ENCODE measurements at regions not wholly inside any gene's neighbourhood (a gene's known extent, or its start where the extent isn't known, plus 50 kb on each side); places are given as distances from the start of the nearest gene placed in this dataset.

- no peaks in the 10 kb centered on the region for H3K36me3 ChIP-seq (replicated peaks; ENCODE audit: insufficient read depth, low read depth)
- no peaks in the 10 kb centered on the region for H3K9me3 ChIP-seq (ENCODE audit: low read depth)
- H4K20me1 ChIP-seq (ENCODE audit: insufficient read depth, poor library complexity, severe bottlenecking), result peaks cover 11% of the 10 kb centered on the region
- 95% methylated on average over 2 of the region's 2 CpGs for WGBS (ENCODE audit: low lambda C conversion rate, missing lambda C conversion rate)
- no peaks in the 10 kb centered on the region for H3K9me2 ChIP-seq (replicated peaks; ENCODE audit: insufficient read depth)
- H3K4me3 ChIP-seq, result no peak overlapping the region
- H3K79me2 ChIP-seq, result peaks cover 82% of the 10 kb centered on the region
- no peak overlapping the region for H3K4me2 ChIP-seq
- no peak for DNase-seq (ENCODE audit: low spot score)
- no peaks in the 10 kb centered on the region for H3K4me1 ChIP-seq (ENCODE audit: insufficient read depth)
- H3K27ac ChIP-seq, result no peak overlapping the region
- TF ChIP-seq, protein P1, sequence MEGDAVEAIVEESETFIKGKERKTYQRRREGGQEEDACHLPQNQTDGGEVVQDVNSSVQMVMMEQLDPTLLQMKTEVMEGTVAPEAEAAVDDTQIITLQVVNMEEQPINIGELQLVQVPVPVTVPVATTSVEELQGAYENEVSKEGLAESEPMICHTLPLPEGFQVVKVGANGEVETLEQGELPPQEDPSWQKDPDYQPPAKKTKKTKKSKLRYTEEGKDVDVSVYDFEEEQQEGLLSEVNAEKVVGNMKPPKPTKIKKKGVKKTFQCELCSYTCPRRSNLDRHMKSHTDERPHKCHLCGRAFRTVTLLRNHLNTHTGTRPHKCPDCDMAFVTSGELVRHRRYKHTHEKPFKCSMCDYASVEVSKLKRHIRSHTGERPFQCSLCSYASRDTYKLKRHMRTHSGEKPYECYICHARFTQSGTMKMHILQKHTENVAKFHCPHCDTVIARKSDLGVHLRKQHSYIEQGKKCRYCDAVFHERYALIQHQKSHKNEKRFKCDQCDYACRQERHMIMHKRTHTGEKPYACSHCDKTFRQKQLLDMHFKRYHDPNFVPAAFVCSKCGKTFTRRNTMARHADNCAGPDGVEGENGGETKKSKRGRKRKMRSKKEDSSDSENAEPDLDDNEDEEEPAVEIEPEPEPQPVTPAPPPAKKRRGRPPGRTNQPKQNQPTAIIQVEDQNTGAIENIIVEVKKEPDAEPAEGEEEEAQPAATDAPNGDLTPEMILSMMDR (IDR thresholded peaks at IDR 0.05; ENCODE audit: poor library complexity), result peak; percentile 21
- TF ChIP-seq EZH2phosphoT487 (IDR thresholded peaks at IDR 0.05; ENCODE audit: low read depth, severe bottlenecking, unreplicated experiment), result no peak
- H2AFZ ChIP-seq, result no peak overlapping the region
- no peaks in the 10 kb centered on the region for H3K27me3 ChIP-seq
Observed at GRCh38 chr1:39136638-39137037, 67.9 kb upstream of the MACF1 start.

GRCh38 chr1:39139723-39140360 lies 64.7 kb upstream of the MACF1 start:
- no peaks in the 10 kb centered on the region for H3K9me2 ChIP-seq (replicated peaks; ENCODE audit: insufficient read depth)
- no peak overlapping the region for H3K4me2 ChIP-seq
- WGBS (ENCODE audit: low lambda C conversion rate, missing lambda C conversion rate), result 82% methylated on average over 3 of the region's 3 CpGs
- no peaks in the 10 kb centered on the region for H3K9me3 ChIP-seq (ENCODE audit: low read depth)
- H3K27ac ChIP-seq, result no peak overlapping the region
- TF ChIP-seq EZH2phosphoT487 (IDR thresholded peaks at IDR 0.05; ENCODE audit: low read depth, severe bottlenecking, unreplicated experiment), result no peak
- no peak for TF ChIP-seq EZH2 (IDR thresholded peaks at IDR 0.05; ENCODE audit: borderline replicate concordance)
- TF ChIP-seq, protein P1 (IDR thresholded peaks at IDR 0.05; ENCODE audit: poor library complexity), result no peak
- no peaks in the 10 kb centered on the region for H3K4me1 ChIP-seq (ENCODE audit: insufficient read depth)
- H4K20me1 ChIP-seq (ENCODE audit: insufficient read depth, poor library complexity, severe bottlenecking), result peaks cover 12% of the 10 kb centered on the region
- H3K36me3 ChIP-seq (replicated peaks; ENCODE audit: insufficient read depth, low read depth), result no peaks in the 10 kb centered on the region
- peaks cover 83% of the 10 kb centered on the region for H3K79me2 ChIP-seq
- H3K27me3 ChIP-seq, result no peaks in the 10 kb centered on the region
- H2AFZ ChIP-seq, result no peak overlapping the region
- H3K4me3 ChIP-seq, result no peak overlapping the region
- DNase-seq (ENCODE audit: low spot score), result no peak

GRCh38 chr1:39141925-39142324 lies 62.6 kb upstream of the MACF1 start:
- Histone ChIP-seq H3K79me2 (peaks cover 81% of the 10 kb centered on the region), H3K4me2 (no peak overlapping the region)

More at GRCh38 chr1:39141925-39142324, 62.6 kb upstream of the MACF1 start:
- no peaks in the 10 kb centered on the region for H3K9me2 ChIP-seq (replicated peaks; ENCODE audit: insufficient read depth)
- TF ChIP-seq, protein P1 (IDR thresholded peaks at IDR 0.05; ENCODE audit: poor library complexity), result no peak
- TF ChIP-seq EZH2phosphoT487 (IDR thresholded peaks at IDR 0.05; ENCODE audit: low read depth, severe bottlenecking, unreplicated experiment) (no peak), EZH2 (IDR thresholded peaks at IDR 0.05; ENCODE audit: borderline replicate concordance) (no peak)
- DNase-seq (ENCODE audit: low spot score), result no peak
- H4K20me1 ChIP-seq (ENCODE audit: insufficient read depth, poor library complexity, severe bottlenecking), result peaks cover 12% of the 10 kb centered on the region
- H2AFZ ChIP-seq, result no peak overlapping the region
- H3K4me1 ChIP-seq (ENCODE audit: insufficient read depth), result no peaks in the 10 kb centered on the region
- WGBS (ENCODE audit: low lambda C conversion rate, missing lambda C conversion rate), result 58% methylated on average over 1 of the region's 1 CpG
- no peak overlapping the region for H3K4me3 ChIP-seq
- H3K27me3 ChIP-seq, result no peaks in the 10 kb centered on the region
- H3K36me3 ChIP-seq (replicated peaks; ENCODE audit: insufficient read depth, low read depth), result no peaks in the 10 kb centered on the region
- H3K9me3 ChIP-seq (ENCODE audit: low read depth), result no peaks in the 10 kb centered on the region
- no peak overlapping the region for H3K27ac ChIP-seq

Measured in hepatocyte (in vitro differentiated cells).